ENCODE measurements at regions not wholly inside any gene's neighbourhood (a gene's known extent, or its start where the extent isn't known, plus 50 kb on each side); places are given as distances from the start of the nearest gene placed in this dataset.
"Not testable (repeated sequence)": the region's sequence is repeated elsewhere in the genome, so short reads cannot be mapped to it uniquely, and the experiment has no call there.

DNA sequence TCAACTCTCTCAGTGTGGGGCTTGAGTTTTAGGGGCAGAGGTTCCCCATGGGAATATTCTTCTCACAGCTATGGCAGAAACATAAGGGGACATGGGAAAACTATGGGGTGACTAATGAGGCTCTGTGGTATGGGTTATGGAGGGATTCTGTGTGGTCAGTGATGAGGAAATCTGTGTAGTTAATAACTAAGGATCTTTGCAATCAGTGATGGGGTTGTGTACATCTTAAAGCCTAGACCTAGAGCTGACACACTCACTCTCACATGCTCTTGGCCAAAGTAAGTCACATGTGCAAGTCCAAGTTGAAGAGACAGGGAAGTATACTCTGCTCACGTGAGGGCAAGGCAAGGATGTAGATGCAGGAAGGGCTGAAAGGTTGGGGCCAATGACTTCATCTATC, 86.4 kb upstream of the UXT start:
- TF ChIP-seq ZFP3 (CRISPR knock-in tag; IDR thresholded peaks at IDR 0.05) (no peak), CSDC2 (CRISPR knock-in tag; IDR thresholded peaks at IDR 0.05) (no peak)
- no peak for ATAC-seq

- no peak for ATAC-seq
- no peak for TF ChIP-seq ZC3H10 (CRISPR knock-in tag; IDR thresholded peaks at IDR 0.05)
- TF ChIP-seq TCF4 (CRISPR knock-in tag; IDR thresholded peaks at IDR 0.05; ENCODE audit: borderline replicate concordance) = no peak
- TF ChIP-seq OSR1 (CRISPR knock-in tag; IDR thresholded peaks at IDR 0.05) = no peak
- no peak for TF ChIP-seq ISL1 (CRISPR knock-in tag; IDR thresholded peaks at IDR 0.05)
- no peak for TF ChIP-seq BACH2 (CRISPR knock-in tag; IDR thresholded peaks at IDR 0.05; ENCODE audit: borderline replicate concordance)
- no peak for TF ChIP-seq GLIS3 (CRISPR knock-in tag; IDR thresholded peaks at IDR 0.05)
Measured at GRCh38 chrX:47743504-47743903, 84.5 kb upstream of the UXT start.

- not testable (repeated sequence) for ATAC-seq
Measured at GRCh38 chrX:47738870-47739269, 79.9 kb upstream of the UXT start.

- ATAC-seq = no peak
- TF ChIP-seq OSR1 (CRISPR knock-in tag; IDR thresholded peaks at IDR 0.05) (no peak), ZFP30 (CRISPR knock-in tag; IDR thresholded peaks at IDR 0.05) (no peak), ISL1 (CRISPR knock-in tag; IDR thresholded peaks at IDR 0.05) (no peak), RARB (CRISPR knock-in tag; IDR thresholded peaks at IDR 0.05) (no peak), CSDC2 (CRISPR knock-in tag; IDR thresholded peaks at IDR 0.05) (no peak), SNAI2 (CRISPR knock-in tag; IDR thresholded peaks at IDR 0.05) (no peak), ZFP3 (CRISPR knock-in tag; IDR thresholded peaks at IDR 0.05) (no peak), CREB5 (CRISPR knock-in tag; IDR thresholded peaks at IDR 0.05; ENCODE audit: low read depth) (no peak), ESRRG (CRISPR knock-in tag; IDR thresholded peaks at IDR 0.05) (no peak), ARNTL (CRISPR knock-in tag; IDR thresholded peaks at IDR 0.05; ENCODE audit: borderline replicate concordance, low read depth) (no peak), PATZ1 (CRISPR knock-in tag; IDR thresholded peaks at IDR 0.05; ENCODE audit: borderline replicate concordance) (no peak), ZNF565 (CRISPR knock-in tag; conservative IDR thresholded peaks at IDR 0.05; ENCODE audit: low read depth) (no peak), PPARA (CRISPR knock-in tag; IDR thresholded peaks at IDR 0.05; ENCODE audit: borderline replicate concordance) (no peak), ZNF8 (CRISPR knock-in tag; IDR thresholded peaks at IDR 0.05) (no peak), ZC3H10 (CRISPR knock-in tag; IDR thresholded peaks at IDR 0.05) (no peak), TCF4 (CRISPR knock-in tag; IDR thresholded peaks at IDR 0.05; ENCODE audit: borderline replicate concordance) (no peak), GLIS3 (CRISPR knock-in tag; IDR thresholded peaks at IDR 0.05) (no peak), BACH2 (CRISPR knock-in tag; IDR thresholded peaks at IDR 0.05; ENCODE audit: borderline replicate concordance) (no peak), ZNF70 (CRISPR knock-in tag; IDR thresholded peaks at IDR 0.05) (no peak), TOX (CRISPR knock-in tag; IDR thresholded peaks at IDR 0.05; ENCODE audit: borderline replicate concordance) (no peak)
Measured at GRCh38 chrX:47723689-47724088, 64.7 kb upstream of the UXT start.

GRCh38 chrX:47723083-47723482, 64.1 kb upstream of the UXT start:
- ATAC-seq = no peak
- TF ChIP-seq SNAI2 (CRISPR knock-in tag; IDR thresholded peaks at IDR 0.05) (no peak), ZC3H10 (CRISPR knock-in tag; IDR thresholded peaks at IDR 0.05) (no peak), GLIS3 (CRISPR knock-in tag; IDR thresholded peaks at IDR 0.05) (no peak), CSDC2 (CRISPR knock-in tag; IDR thresholded peaks at IDR 0.05) (no peak), BACH2 (CRISPR knock-in tag; IDR thresholded peaks at IDR 0.05; ENCODE audit: borderline replicate concordance) (no peak), ZNF8 (CRISPR knock-in tag; IDR thresholded peaks at IDR 0.05) (no peak), ZNF70 (CRISPR knock-in tag; IDR thresholded peaks at IDR 0.05) (no peak), PATZ1 (CRISPR knock-in tag; IDR thresholded peaks at IDR 0.05; ENCODE audit: borderline replicate concordance) (no peak), POU6F1 (CRISPR knock-in tag; IDR thresholded peaks at IDR 0.05; ENCODE audit: borderline replicate concordance, low read depth) (no peak)
- TF ChIP-seq, protein P1, sequence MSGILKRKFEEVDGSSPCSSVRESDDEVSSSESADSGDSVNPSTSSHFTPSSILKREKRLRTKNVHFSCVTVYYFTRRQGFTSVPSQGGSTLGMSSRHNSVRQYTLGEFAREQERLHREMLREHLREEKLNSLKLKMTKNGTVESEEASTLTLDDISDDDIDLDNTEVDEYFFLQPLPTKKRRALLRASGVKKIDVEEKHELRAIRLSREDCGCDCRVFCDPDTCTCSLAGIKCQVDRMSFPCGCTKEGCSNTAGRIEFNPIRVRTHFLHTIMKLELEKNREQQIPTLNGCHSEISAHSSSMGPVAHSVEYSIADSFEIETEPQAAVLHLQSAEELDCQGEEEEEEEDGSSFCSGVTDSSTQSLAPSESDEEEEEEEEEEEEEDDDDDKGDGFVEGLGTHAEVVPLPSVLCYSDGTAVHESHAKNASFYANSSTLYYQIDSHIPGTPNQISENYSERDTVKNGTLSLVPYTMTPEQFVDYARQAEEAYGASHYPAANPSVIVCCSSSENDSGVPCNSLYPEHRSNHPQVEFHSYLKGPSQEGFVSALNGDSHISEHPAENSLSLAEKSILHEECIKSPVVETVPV (CRISPR knock-in tag; IDR thresholded peaks at IDR 0.05) = no peak
